GM19035 (cell line): ENCODE measurements at regions not wholly inside any gene's neighbourhood (a gene's known extent, or its start where the extent isn't known, plus 50 kb on each side); places are given as distances from the start of the nearest gene placed in this dataset.
"Not testable (repeated sequence)": the region's sequence is repeated elsewhere in the genome, so short reads cannot be mapped to it uniquely, and the experiment has no call there.

Experiments used
- ATAC-seq: cut with Tn5 transposase; IDR thresholded peaks from one replicate; pipeline ENCODE4 v1.9.1; 2021; ENCODE audit not compliant: unreplicated experiment

GRCh38 chr6:26720663-26721218, 61.2 kb upstream of the ZNF322 start:
- ATAC-seq, result not testable (repeated sequence)

GRCh38 chr6:26730019-26730766, 70.6 kb upstream of the ZNF322 start:
- not testable (repeated sequence) for ATAC-seq

GRCh38 chr6:26734776-26735472, 75.4 kb upstream of the ZNF322 start:
- ATAC-seq, result not testable (repeated sequence)

- ATAC-seq, result no peak
Measured at GRCh38 chr6:26739811-26740210, 80.3 kb upstream of the ZNF322 start.

- ATAC-seq, result no peak
Measured at GRCh38 chr6:26743157-26743821, 83.7 kb upstream of the ZNF322 start.

- no peak for ATAC-seq
Measured at GRCh38 chr6:26743941-26744699, 84.6 kb upstream of the ZNF322 start.

- not testable (repeated sequence) for ATAC-seq
Measured at GRCh38 chr6:26744837-26745282, 85.3 kb upstream of the ZNF322 start.

- not testable (repeated sequence) for ATAC-seq
Measured at GRCh38 chr6:26745964-26746363, 86.4 kb upstream of the ZNF322 start.

- not testable (repeated sequence) for ATAC-seq
Measured at GRCh38 chr6:26749126-26749758, 89.7 kb upstream of the ZNF322 start.

- not testable (repeated sequence) for ATAC-seq
Measured at GRCh38 chr6:26749759-26750126, 90.2 kb upstream of the ZNF322 start.

- no peak for ATAC-seq
Measured at GRCh38 chr6:26754212-26754611, 94.7 kb upstream of the ZNF322 start.

- not testable (repeated sequence) for ATAC-seq
Measured at GRCh38 chr6:26754801-26755200, 95.3 kb upstream of the ZNF322 start.

GRCh38 chr6:26756067-26756805, 96.7 kb upstream of the ZNF322 start:
- ATAC-seq, result not testable (repeated sequence)

GRCh38 chr6:26766203-26766902, 106.8 kb upstream of the ZNF322 start:
- ATAC-seq, result not testable (repeated sequence)

GRCh38 chr6:26770941-26771666, 111.6 kb upstream of the ZNF322 start:
- ATAC-seq, result not testable (repeated sequence)

- not testable (repeated sequence) for ATAC-seq
Measured at GRCh38 chr6:26773414-26773813, 113.9 kb upstream of the ZNF322 start.

GRCh38 chr6:26780563-26780962, 121.0 kb upstream of the ZNF322 start:
- not testable (repeated sequence) for ATAC-seq
